ENCODE measurements at regions not wholly inside any gene's neighbourhood (a gene's known extent, or its start where the extent isn't known, plus 50 kb on each side); places are given as distances from the start of the nearest gene placed in this dataset.

DNA sequence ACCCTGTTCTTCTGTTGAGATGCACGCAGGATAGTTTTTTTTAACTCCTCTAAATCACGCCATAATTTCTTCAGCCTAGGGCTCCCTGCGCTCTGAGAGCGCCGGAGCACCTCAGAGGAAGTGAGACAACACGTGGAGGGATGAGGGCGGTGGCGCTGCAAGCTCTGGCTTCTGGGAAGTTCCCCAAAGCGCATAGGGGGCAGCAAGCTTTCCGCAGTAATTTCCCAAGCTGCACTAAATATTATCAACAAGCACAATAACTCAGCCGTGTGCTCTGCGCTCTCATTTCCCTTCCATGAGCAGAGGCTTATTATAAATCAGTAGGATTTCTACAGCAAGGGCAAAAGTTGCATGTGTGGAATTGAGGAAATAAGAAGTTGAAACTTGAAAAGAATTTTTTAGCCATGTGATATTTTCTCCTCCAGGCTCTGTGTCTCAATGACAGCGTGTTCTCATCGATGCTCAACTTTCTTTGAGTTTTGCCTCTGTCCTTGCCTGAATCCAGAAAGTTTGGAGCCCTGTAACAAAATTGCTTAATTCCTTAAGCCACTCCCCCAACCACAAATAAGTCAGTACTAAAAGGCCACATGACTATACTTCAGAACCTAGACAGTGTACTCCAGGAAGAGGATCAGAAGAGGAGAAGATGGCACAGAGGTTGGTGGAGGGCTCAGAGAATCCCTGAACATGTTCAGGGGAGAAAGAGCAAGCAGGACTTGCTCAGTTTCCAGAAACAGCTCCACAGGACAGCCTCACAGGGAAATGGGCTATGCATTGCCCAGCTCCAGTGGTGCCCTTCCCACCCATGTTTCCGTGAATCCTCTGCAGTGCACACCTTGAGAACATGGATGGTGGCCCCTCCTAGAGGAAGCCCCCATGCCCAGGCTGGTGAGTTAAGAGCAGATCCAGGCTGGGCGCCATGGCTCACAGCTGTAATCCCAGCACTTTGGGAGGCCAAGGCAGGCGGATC lies 221.5 kb upstream of the GHITM start:
- H3K9ac ChIP-seq (ENCODE audit: low read length): no peak overlapping the region
- H3K79me2 ChIP-seq (ENCODE audit: control insufficient read depth, insufficient read depth, low read length): no peaks in the 10 kb centered on the region
- no CpG with 5 or more reads among the region's 17 CpGs for WGBS (ENCODE audit: extremely low coverage, insufficient coverage, low lambda C conversion rate)
- H3K56ac ChIP-seq (ENCODE audit: low read length): no peak overlapping the region
- H4K8ac ChIP-seq (ENCODE audit: low read depth, low read length): no peak overlapping the region
- no peaks in the 10 kb centered on the region for H3K4me1 ChIP-seq (ENCODE audit: control insufficient read depth, low read depth, low read length)
- H2AK5ac ChIP-seq (ENCODE audit: low read length): no peak overlapping the region
- no peaks in the 10 kb centered on the region for H3K79me1 ChIP-seq (ENCODE audit: low read length)
- no peaks in the 10 kb centered on the region for H3K36me3 ChIP-seq (ENCODE audit: control insufficient read depth, insufficient read depth, low read length)
- no peak overlapping the region for H3K4me3 ChIP-seq (ENCODE audit: low read length)
- no peak overlapping the region for H3K4ac ChIP-seq (ENCODE audit: low read depth, low read length)
- H2BK120ac ChIP-seq (ENCODE audit: low read depth, low read length): no peak overlapping the region
- peak; percentile 55 for DNase-seq
- no peaks in the 10 kb centered on the region for H3K27me3 ChIP-seq (ENCODE audit: insufficient read depth, low read length, poor library complexity)
- H3K18ac ChIP-seq (ENCODE audit: low read length): no peak overlapping the region
- no peak overlapping the region for H4K5ac ChIP-seq (ENCODE audit: low read length)
- H3K27ac ChIP-seq (ENCODE audit: low read depth, low read length): no peak overlapping the region
- no peak overlapping the region for H2BK5ac ChIP-seq (ENCODE audit: low read length)
- no peak overlapping the region for H3K4me2 ChIP-seq (ENCODE audit: low read length)
- no peak overlapping the region for H2BK15ac ChIP-seq (replicated peaks; ENCODE audit: low read depth)
- H3K23ac ChIP-seq (ENCODE audit: low read length): no peak overlapping the region

DNA sequence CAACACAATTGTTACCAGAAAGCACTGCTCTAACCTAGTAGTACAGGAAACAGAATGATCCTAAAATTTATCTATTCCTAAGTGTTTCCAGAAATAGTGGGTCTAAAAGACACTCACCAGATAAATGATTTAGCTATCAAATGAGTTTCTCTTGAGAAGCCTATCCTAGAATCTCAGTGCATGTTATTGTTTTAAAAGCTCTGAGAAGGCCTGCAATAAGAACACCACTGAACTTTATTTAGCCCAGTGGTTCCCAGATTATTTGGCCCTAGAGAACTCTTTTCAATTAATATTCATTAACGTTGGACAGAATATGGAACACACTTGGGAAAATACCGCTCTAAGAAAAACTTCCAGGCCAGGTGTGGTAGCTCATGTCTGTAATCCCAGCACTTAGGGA lies 220.1 kb upstream of the GHITM start:
- no peaks in the 10 kb centered on the region for H3K4me1 ChIP-seq (ENCODE audit: control insufficient read depth, low read depth, low read length)
- no peak overlapping the region for H2BK5ac ChIP-seq (ENCODE audit: low read length)
- H2AK5ac ChIP-seq (ENCODE audit: low read length): no peak overlapping the region
- DNase-seq: no peak
- H3K27ac ChIP-seq (ENCODE audit: low read depth, low read length): no peak overlapping the region
- no peak overlapping the region for H2BK15ac ChIP-seq (replicated peaks; ENCODE audit: low read depth)
- H4K8ac ChIP-seq (ENCODE audit: low read depth, low read length): no peak overlapping the region
- no peak overlapping the region for H2BK120ac ChIP-seq (ENCODE audit: low read depth, low read length)
- no peaks in the 10 kb centered on the region for H3K36me3 ChIP-seq (ENCODE audit: control insufficient read depth, insufficient read depth, low read length)
- H3K79me2 ChIP-seq (ENCODE audit: control insufficient read depth, insufficient read depth, low read length): no peaks in the 10 kb centered on the region
- no peak overlapping the region for H3K23ac ChIP-seq (ENCODE audit: low read length)
- H4K5ac ChIP-seq (ENCODE audit: low read length): no peak overlapping the region
- H3K18ac ChIP-seq (ENCODE audit: low read length): no peak overlapping the region
- H3K79me1 ChIP-seq (ENCODE audit: low read length): no peaks in the 10 kb centered on the region
- no peak overlapping the region for H3K56ac ChIP-seq (ENCODE audit: low read length)
- no peak overlapping the region for H3K9ac ChIP-seq (ENCODE audit: low read length)
- no peaks in the 10 kb centered on the region for H3K27me3 ChIP-seq (ENCODE audit: insufficient read depth, low read length, poor library complexity)
- no peak overlapping the region for H3K4me3 ChIP-seq (ENCODE audit: low read length)
- no peak overlapping the region for H3K4me2 ChIP-seq (ENCODE audit: low read length)
- no CpG with 5 or more reads among the region's 2 CpGs for WGBS (ENCODE audit: extremely low coverage, insufficient coverage, low lambda C conversion rate)
- H3K4ac ChIP-seq (ENCODE audit: low read depth, low read length): no peak overlapping the region

DNA sequence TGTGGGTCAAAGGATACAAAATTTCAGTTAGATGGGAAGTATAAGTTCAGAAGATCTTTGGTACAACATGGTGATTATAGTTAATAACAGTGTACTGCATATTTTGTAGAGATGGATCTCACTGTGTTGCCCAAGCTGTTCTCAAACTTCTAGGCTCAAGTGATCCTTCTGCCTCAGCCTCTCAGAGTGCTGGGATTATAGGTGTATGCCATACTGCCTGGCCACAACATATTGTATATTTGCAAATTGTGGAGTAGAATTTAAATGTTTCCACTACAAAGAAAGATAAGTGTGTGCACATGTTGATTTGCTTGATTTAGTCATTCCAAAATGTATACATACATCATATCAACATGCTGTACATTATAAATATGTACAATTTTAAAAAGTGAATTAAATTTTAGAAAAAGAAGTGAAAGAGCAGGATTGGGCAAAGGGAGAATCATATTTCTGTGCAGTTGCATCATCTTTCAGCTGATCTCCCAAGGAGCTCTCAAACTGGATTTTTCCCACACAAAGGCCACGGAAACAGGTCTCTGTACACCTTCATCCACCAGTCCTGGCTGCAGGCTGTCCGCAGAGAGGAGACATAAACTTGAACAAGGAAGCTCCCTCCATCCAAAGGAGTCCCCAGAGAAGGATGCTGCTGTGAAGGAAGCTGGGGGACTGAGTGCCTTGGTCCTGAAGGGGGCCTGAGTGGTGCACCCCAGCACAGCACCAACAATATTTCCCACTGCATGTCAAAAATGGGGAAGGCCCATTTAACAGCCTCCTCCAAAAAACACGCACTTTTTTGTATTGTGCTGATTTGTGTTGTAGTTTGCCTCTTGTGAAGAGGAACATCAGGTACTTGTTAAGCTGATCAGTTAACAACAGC lies 217.1 kb upstream of the GHITM start:
- Histone ChIP-seq H3K27me3 (ENCODE audit: insufficient read depth, low read length, poor library complexity) (no peaks in the 10 kb centered on the region), H3K4me2 (ENCODE audit: low read length) (no peak overlapping the region), H3K18ac (ENCODE audit: low read length) (no peak overlapping the region), H3K56ac (ENCODE audit: low read length) (no peak overlapping the region), H2AK5ac (ENCODE audit: low read length) (no peak overlapping the region), H2BK120ac (ENCODE audit: low read depth, low read length) (no peak overlapping the region), H3K27ac (ENCODE audit: low read depth, low read length) (no peak overlapping the region), H3K36me3 (ENCODE audit: control insufficient read depth, insufficient read depth, low read length) (no peaks in the 10 kb centered on the region), H2BK15ac (replicated peaks; ENCODE audit: low read depth) (no peak overlapping the region), H4K8ac (ENCODE audit: low read depth, low read length) (no peak overlapping the region), H3K79me2 (ENCODE audit: control insufficient read depth, insufficient read depth, low read length) (no peaks in the 10 kb centered on the region), H2BK5ac (ENCODE audit: low read length) (no peak overlapping the region), H3K9ac (ENCODE audit: low read length) (no peak overlapping the region), H3K4me1 (ENCODE audit: control insufficient read depth, low read depth, low read length) (peaks cover 2% of the 10 kb centered on the region), H3K79me1 (ENCODE audit: low read length) (no peaks in the 10 kb centered on the region), H4K5ac (ENCODE audit: low read length) (no peak overlapping the region), H3K4ac (ENCODE audit: low read depth, low read length) (no peak overlapping the region), H3K23ac (ENCODE audit: low read length) (no peak overlapping the region), H3K4me3 (ENCODE audit: low read length) (no peak overlapping the region)
- DNase-seq: no peak
- no CpG with 5 or more reads among the region's 3 CpGs for WGBS (ENCODE audit: extremely low coverage, insufficient coverage, low lambda C conversion rate)

DNA sequence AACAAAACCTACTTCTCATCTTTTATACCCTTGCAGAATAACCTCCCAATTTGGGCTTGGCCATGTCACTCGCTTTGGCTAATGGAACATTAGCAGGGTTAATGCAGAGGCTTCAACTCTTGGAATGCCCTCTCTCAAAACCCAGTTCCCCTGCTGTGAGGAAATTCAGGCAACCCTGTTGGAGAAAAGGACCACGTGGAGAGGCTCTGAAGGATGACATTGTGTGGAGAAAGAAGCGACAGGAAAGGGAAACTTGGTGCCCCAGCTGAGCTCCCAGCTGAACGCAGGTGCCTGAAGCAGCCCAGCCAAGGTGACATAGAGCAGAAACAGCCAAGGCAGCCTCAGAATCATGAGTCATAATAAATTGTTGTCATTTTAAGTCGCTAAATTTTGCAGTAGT lies 214.2 kb upstream of the GHITM start:
- WGBS (ENCODE audit: extremely low coverage, insufficient coverage, low lambda C conversion rate): no CpG with 5 or more reads among the region's 5 CpGs

DNA sequence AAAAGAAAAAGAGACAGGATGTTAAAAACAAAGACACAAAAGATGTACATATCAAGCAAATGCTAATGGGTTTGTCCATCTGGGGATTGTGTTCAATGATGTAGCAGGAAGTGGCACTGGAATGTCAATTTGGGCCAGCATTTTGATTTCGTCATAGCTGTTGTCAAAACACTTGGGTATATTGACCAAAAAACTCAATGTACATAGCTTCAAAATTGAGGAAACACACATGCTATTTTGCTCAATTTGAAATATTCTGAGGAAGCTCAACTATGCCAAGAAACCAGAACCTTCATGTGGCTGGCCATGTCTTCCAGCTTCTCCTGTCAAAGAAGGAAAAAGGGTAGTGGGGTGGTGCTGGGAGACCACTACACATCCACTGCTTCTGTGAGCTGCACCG lies 212.7 kb upstream of the GHITM start:
- no peak overlapping the region for H4K5ac ChIP-seq (ENCODE audit: low read length)
- no peaks in the 10 kb centered on the region for H3K79me2 ChIP-seq (ENCODE audit: control insufficient read depth, insufficient read depth, low read length)
- no peak overlapping the region for H3K18ac ChIP-seq (ENCODE audit: low read length)
- H3K36me3 ChIP-seq (ENCODE audit: control insufficient read depth, insufficient read depth, low read length): no peaks in the 10 kb centered on the region
- H3K4ac ChIP-seq (ENCODE audit: low read depth, low read length): no peak overlapping the region
- no peaks in the 10 kb centered on the region for H3K27me3 ChIP-seq (ENCODE audit: insufficient read depth, low read length, poor library complexity)
- WGBS (ENCODE audit: extremely low coverage, insufficient coverage, low lambda C conversion rate): no CpG with 5 or more reads among the region's 2 CpGs
- no peaks in the 10 kb centered on the region for H3K79me1 ChIP-seq (ENCODE audit: low read length)
- H2BK120ac ChIP-seq (ENCODE audit: low read depth, low read length): no peak overlapping the region
- H4K8ac ChIP-seq (ENCODE audit: low read depth, low read length): no peak overlapping the region
- no peak overlapping the region for H3K56ac ChIP-seq (ENCODE audit: low read length)
- H3K9ac ChIP-seq (ENCODE audit: low read length): no peak overlapping the region
- no peak for DNase-seq
- H2AK5ac ChIP-seq (ENCODE audit: low read length): no peak overlapping the region
- H2BK5ac ChIP-seq (ENCODE audit: low read length): no peak overlapping the region
- no peak overlapping the region for H3K4me2 ChIP-seq (ENCODE audit: low read length)
- H2BK15ac ChIP-seq (replicated peaks; ENCODE audit: low read depth): no peak overlapping the region
- no peak overlapping the region for H3K4me3 ChIP-seq (ENCODE audit: low read length)
- no peak overlapping the region for H3K27ac ChIP-seq (ENCODE audit: low read depth, low read length)
- peaks cover 2% of the 10 kb centered on the region for H3K4me1 ChIP-seq (ENCODE audit: control insufficient read depth, low read depth, low read length)
- H3K23ac ChIP-seq (ENCODE audit: low read length): no peak overlapping the region

More for the DNA sequence above, 214.2 kb upstream of the GHITM start:
- Histone ChIP-seq H3K18ac (ENCODE audit: low read length) (no peak overlapping the region), H3K4me3 (ENCODE audit: low read length) (no peak overlapping the region), H4K8ac (ENCODE audit: low read depth, low read length) (no peak overlapping the region), H2BK120ac (ENCODE audit: low read depth, low read length) (no peak overlapping the region), H3K79me1 (ENCODE audit: low read length) (no peaks in the 10 kb centered on the region), H3K56ac (ENCODE audit: low read length) (no peak overlapping the region), H2AK5ac (ENCODE audit: low read length) (no peak overlapping the region), H4K5ac (ENCODE audit: low read length) (no peak overlapping the region), H3K27me3 (ENCODE audit: insufficient read depth, low read length, poor library complexity) (no peaks in the 10 kb centered on the region), H3K9ac (ENCODE audit: low read length) (no peak overlapping the region), H3K4ac (ENCODE audit: low read depth, low read length) (no peak overlapping the region), H2BK5ac (ENCODE audit: low read length) (no peak overlapping the region), H3K79me2 (ENCODE audit: control insufficient read depth, insufficient read depth, low read length) (no peaks in the 10 kb centered on the region), H3K36me3 (ENCODE audit: control insufficient read depth, insufficient read depth, low read length) (no peaks in the 10 kb centered on the region), H2BK15ac (replicated peaks; ENCODE audit: low read depth) (no peak overlapping the region), H3K4me1 (ENCODE audit: control insufficient read depth, low read depth, low read length) (peaks cover 2% of the 10 kb centered on the region), H3K4me2 (ENCODE audit: low read length) (no peak overlapping the region), H3K23ac (ENCODE audit: low read length) (no peak overlapping the region), H3K27ac (ENCODE audit: low read depth, low read length) (no peak overlapping the region)
- DNase-seq: peak; percentile 70

Measured in mesendoderm (in vitro differentiated cells).